Activated CD4-positive, alpha-beta T cell treated with anti-CD3 and anti-CD28 coated beads, Interleukin-2, amount 10 ng/mL, durations not matched to agents 24 days and 14 days (primary cell): ENCODE measurements at regions not wholly inside any gene's neighbourhood (a gene's known extent, or its start where the extent isn't known, plus 50 kb on each side); places are given as distances from the start of the nearest gene placed in this dataset.
"Not testable (repeated sequence)": the region's sequence is repeated elsewhere in the genome, so short reads cannot be mapped to it uniquely, and the experiment has no call there.

Source experiments
- DNase-seq: peaks from one replicate; pipeline ENCODE4 v3.0.0; 2022
- H3K27ac Mint-ChIP-seq: one replicate; pipeline ENCODE4 v1.8.0; 2022; ENCODE audit warnings: mild to moderate bottlenecking, mixed read lengths
- H3K27me3 Mint-ChIP-seq: one replicate; pipeline ENCODE4 v1.8.0; 2022; ENCODE audit warnings: mixed read lengths
- H3K36me3 Mint-ChIP-seq: one replicate; pipeline ENCODE4 v1.8.0; 2022; ENCODE audit warnings: low read depth, mild to moderate bottlenecking, mixed read lengths
- H3K4me1 Mint-ChIP-seq: one replicate; pipeline ENCODE4 v1.8.0; 2021; ENCODE audit warnings: mixed read lengths
- H3K4me3 Mint-ChIP-seq: one replicate; pipeline ENCODE4 v1.8.0; 2022; ENCODE audit warnings: mild to moderate bottlenecking, moderate library complexity, mixed read lengths
- H3K9me3 Mint-ChIP-seq: one replicate; pipeline ENCODE4 v1.8.0; 2021; ENCODE audit warnings: mixed read lengths
- intact Hi-C: fragments of 100-400 bp; cut with micrococcal nuclease; formaldehyde crosslinking; loops from one replicate; pipeline ENCODE4 v1.15.1; 2023

DNA sequence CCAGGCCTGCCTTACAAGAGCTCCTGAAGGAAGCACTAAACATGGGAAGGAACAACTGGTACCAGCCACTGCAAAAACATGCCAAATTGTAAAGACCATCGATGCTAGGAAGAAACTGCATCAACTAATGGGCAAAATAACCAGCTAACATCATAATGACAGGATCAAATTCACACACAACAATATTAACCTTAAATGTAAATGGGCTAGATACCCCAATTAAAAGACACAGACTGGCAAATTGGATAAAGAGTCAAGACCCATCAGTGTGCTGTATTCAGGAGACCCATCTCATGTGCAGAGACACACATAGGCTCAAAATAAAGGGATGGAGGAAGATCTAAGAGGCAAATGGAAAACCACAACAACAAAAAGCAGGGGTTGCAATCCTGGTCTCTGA is 75.8 kb downstream of the ELAPOR2 start:
- H3K27me3 Mint-ChIP-seq, H3K36me3 Mint-ChIP-seq, intact Hi-C loops, H3K4me3 Mint-ChIP-seq, DNase-seq, H3K27ac Mint-ChIP-seq: not testable (repeated sequence)
- H3K9me3 Mint-ChIP-seq = peaks cover 11% of the 10 kb centered on the region
- H3K4me1 Mint-ChIP-seq = peaks cover 12% of the 10 kb centered on the region

- H3K4me3 Mint-ChIP-seq, H3K36me3 Mint-ChIP-seq, DNase-seq, intact Hi-C loops, H3K27me3 Mint-ChIP-seq, H3K27ac Mint-ChIP-seq: not testable (repeated sequence)
- peaks cover 12% of the 10 kb centered on the region for H3K4me1 Mint-ChIP-seq
- peaks cover 11% of the 10 kb centered on the region for H3K9me3 Mint-ChIP-seq
Observed at GRCh38 chr7:86981937-86982336, 77.5 kb downstream of the ELAPOR2 start.

- intact Hi-C loops = no loop called here
- Mint-ChIP-seq H3K4me3 (no peak overlapping the region), H3K36me3 (no peaks in the 10 kb centered on the region), H3K4me1 (peaks cover 12% of the 10 kb centered on the region), H3K9me3 (peaks cover 11% of the 10 kb centered on the region), H3K27me3 (peaks cover 2% of the 10 kb centered on the region), H3K27ac (no peak overlapping the region)
- DNase-seq = no peak
Observed at GRCh38 chr7:86981127-86981526, 78.3 kb downstream of the ELAPOR2 start.

- H3K9me3 Mint-ChIP-seq = peaks cover 11% of the 10 kb centered on the region
- peaks cover 12% of the 10 kb centered on the region for H3K4me1 Mint-ChIP-seq
- H3K4me3 Mint-ChIP-seq = no peak overlapping the region
- peaks cover 2% of the 10 kb centered on the region for H3K27me3 Mint-ChIP-seq
- no peak for DNase-seq
- no peaks in the 10 kb centered on the region for H3K36me3 Mint-ChIP-seq
- H3K27ac Mint-ChIP-seq = no peak overlapping the region
- intact Hi-C loops = no loop called here
Observed at GRCh38 chr7:86980223-86980622, 79.2 kb downstream of the ELAPOR2 start.

DNA sequence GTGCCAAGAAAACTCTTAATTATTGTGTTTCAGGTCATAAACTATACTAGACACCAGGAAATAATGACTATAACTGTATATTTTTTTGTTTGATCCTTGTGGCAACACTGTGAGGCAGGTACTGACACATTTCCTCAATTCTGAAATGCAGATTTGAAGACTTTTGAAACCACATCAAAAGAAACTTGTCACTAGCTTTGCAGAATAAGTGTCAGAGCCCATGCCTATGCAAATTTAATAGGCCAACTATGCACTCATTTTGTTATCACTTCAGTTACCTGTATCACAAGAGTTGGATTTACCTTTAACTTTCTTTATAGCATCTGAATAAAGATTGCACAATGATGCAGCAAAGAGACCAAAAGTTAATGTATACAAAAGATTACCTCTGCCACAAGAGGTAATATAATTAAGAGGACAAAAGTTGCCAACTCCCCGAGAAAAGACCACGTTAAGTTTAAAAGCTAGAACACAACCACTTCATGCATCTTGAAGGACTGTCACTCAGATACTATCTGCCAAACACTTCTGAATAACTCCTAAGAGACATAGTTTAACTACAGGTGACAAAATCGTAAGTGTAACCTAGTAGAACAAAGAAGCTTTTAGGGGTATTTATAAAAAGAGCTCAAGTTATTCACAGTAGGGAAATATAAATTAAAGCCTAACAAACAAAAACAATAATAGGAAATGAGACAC is 80.5 kb downstream of the ELAPOR2 start:
- intact Hi-C loops = loop anchor here (5.0 kb wide), 1 partner anchor 238 kb away; the partner anchor contains the start of gene TMEM243
- Mint-ChIP-seq H3K4me3 (no peak overlapping the region), H3K36me3 (no peaks in the 10 kb centered on the region), H3K4me1 (peaks cover 12% of the 10 kb centered on the region), H3K9me3 (peaks cover 5% of the 10 kb centered on the region), H3K27me3 (peaks cover 2% of the 10 kb centered on the region), H3K27ac (peak overlapping the region; percentile 17)
- peak; percentile 61 for DNase-seq

GRCh38 chr7:86976958-86977357 is 82.5 kb downstream of the ELAPOR2 start:
- no peaks in the 10 kb centered on the region for H3K9me3 Mint-ChIP-seq
- no peak overlapping the region for H3K4me3 Mint-ChIP-seq
- intact Hi-C loops = loop anchor here (5.0 kb wide), 1 partner anchor 240 kb away; the partner anchor contains the start of gene TMEM243
- no peaks in the 10 kb centered on the region for H3K36me3 Mint-ChIP-seq
- DNase-seq = no peak
- H3K27me3 Mint-ChIP-seq = peaks cover 2% of the 10 kb centered on the region
- H3K27ac Mint-ChIP-seq = no peak overlapping the region
- H3K4me1 Mint-ChIP-seq = peaks cover 12% of the 10 kb centered on the region

DNA sequence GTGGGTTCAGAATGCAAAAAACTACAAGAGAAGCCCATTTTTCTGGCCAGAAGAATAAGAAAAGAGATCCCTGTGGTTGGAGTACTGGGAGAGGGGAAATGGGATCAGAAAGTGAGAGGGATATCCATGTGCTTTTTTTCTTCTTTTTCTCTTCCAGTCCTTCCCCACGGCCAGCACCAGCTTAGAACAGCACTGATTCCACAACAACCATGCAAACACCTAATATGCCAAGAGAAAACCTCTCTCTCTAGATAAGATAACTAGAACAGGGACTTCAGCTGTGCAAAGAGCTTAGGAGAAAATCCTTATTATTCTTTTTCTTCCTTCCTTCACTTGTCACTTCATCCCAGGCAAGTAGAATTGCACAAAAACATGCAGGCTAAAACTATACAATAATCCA is 83.5 kb downstream of the ELAPOR2 start:
- H3K4me1 Mint-ChIP-seq = peaks cover 12% of the 10 kb centered on the region
- no peak overlapping the region for H3K4me3 Mint-ChIP-seq
- no peaks in the 10 kb centered on the region for H3K36me3 Mint-ChIP-seq
- no peak overlapping the region for H3K27ac Mint-ChIP-seq
- no peaks in the 10 kb centered on the region for H3K9me3 Mint-ChIP-seq
- H3K27me3 Mint-ChIP-seq = peaks cover 2% of the 10 kb centered on the region
- DNase-seq = no peak
- intact Hi-C loops = loop anchor here (5.0 kb wide), 1 partner anchor 241 kb away; the partner anchor contains the start of gene TMEM243

GRCh38 chr7:86975449-86975848 is 84.0 kb downstream of the ELAPOR2 start:
- H3K4me1 Mint-ChIP-seq = peaks cover 12% of the 10 kb centered on the region
- intact Hi-C loops = loop anchor here (5.0 kb wide), 1 partner anchor 242 kb away; the partner anchor contains the start of gene TMEM243
- no peaks in the 10 kb centered on the region for H3K9me3 Mint-ChIP-seq
- H3K4me3 Mint-ChIP-seq = no peak overlapping the region
- no peak for DNase-seq
- H3K36me3 Mint-ChIP-seq = no peaks in the 10 kb centered on the region
- peaks cover 2% of the 10 kb centered on the region for H3K27me3 Mint-ChIP-seq
- no peak overlapping the region for H3K27ac Mint-ChIP-seq

DNA sequence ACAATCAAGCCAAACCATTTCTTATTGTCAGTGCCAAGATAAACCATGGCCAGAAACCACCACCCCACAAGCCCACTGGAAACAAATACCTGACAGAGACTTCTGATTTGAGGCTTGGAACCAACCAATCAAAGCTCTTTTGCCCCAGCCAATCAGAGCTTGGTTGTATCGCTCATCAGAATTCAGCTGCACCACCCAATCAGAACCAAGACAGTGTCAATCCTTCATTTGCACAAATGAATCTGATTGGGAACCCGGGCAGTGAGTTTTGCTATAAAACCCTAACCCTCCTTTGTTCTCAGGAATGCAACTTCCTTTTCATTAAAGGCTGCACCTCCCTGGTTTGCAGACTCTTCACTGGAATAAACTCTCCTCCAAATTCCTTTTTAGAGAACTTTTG is 87.4 kb downstream of the ELAPOR2 start:
- Mint-ChIP-seq H3K27me3 (peaks cover 2% of the 10 kb centered on the region), H3K4me1 (no peaks in the 10 kb centered on the region), H3K36me3 (no peaks in the 10 kb centered on the region), H3K4me3 (no peak overlapping the region), H3K9me3 (no peaks in the 10 kb centered on the region), H3K27ac (no peak overlapping the region)
- DNase-seq = no peak
- intact Hi-C loops = no loop called here

DNA sequence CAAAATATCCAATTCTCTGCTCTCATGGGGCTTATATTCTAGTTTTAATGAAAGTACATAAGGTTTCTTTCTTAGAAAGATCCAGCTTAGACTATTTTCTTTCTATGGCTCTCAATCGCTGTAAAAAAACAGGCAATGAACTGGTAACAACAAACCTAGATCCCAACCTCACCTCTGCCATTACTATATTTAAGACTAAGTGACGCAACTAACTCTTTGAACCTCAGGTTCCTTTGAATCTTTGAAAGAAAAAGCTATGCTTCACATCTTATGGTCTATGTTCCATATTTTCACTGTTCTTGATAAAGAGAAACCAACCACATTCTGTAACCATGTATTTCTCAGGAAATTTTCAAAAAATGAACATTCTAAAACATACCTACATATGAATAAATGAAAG is 88.5 kb downstream of the ELAPOR2 start:
- no peak overlapping the region for H3K4me3 Mint-ChIP-seq
- no peak for DNase-seq
- no peaks in the 10 kb centered on the region for H3K4me1 Mint-ChIP-seq
- no peak overlapping the region for H3K27ac Mint-ChIP-seq
- H3K9me3 Mint-ChIP-seq = no peaks in the 10 kb centered on the region
- no peaks in the 10 kb centered on the region for H3K27me3 Mint-ChIP-seq
- intact Hi-C loops = no loop called here
- no peaks in the 10 kb centered on the region for H3K36me3 Mint-ChIP-seq

- no peaks in the 10 kb centered on the region for H3K9me3 Mint-ChIP-seq
- H3K27me3 Mint-ChIP-seq = no peaks in the 10 kb centered on the region
- no peaks in the 10 kb centered on the region for H3K4me1 Mint-ChIP-seq
- no peak overlapping the region for H3K27ac Mint-ChIP-seq
- no peak for DNase-seq
- intact Hi-C loops = no loop called here
- no peak overlapping the region for H3K4me3 Mint-ChIP-seq
- H3K36me3 Mint-ChIP-seq = no peaks in the 10 kb centered on the region
Observed at GRCh38 chr7:86970547-86970946, 88.9 kb downstream of the ELAPOR2 start.

- Mint-ChIP-seq H3K27ac (no peak overlapping the region), H3K4me1 (no peaks in the 10 kb centered on the region), H3K27me3 (peaks cover 1% of the 10 kb centered on the region), H3K4me3 (no peak overlapping the region), H3K36me3 (no peaks in the 10 kb centered on the region), H3K9me3 (no peaks in the 10 kb centered on the region)
- intact Hi-C loops = no loop called here
- no peak for DNase-seq
Observed at GRCh38 chr7:86969865-86970264, 89.6 kb downstream of the ELAPOR2 start.

- Mint-ChIP-seq H3K9me3 (no peaks in the 10 kb centered on the region), H3K27ac (no peak overlapping the region), H3K27me3 (peaks cover 1% of the 10 kb centered on the region), H3K4me3 (no peak overlapping the region), H3K36me3 (no peaks in the 10 kb centered on the region), H3K4me1 (no peaks in the 10 kb centered on the region)
- intact Hi-C loops = no loop called here
- no peak for DNase-seq
Observed at GRCh38 chr7:86968618-86969017, 90.8 kb downstream of the ELAPOR2 start.

DNA sequence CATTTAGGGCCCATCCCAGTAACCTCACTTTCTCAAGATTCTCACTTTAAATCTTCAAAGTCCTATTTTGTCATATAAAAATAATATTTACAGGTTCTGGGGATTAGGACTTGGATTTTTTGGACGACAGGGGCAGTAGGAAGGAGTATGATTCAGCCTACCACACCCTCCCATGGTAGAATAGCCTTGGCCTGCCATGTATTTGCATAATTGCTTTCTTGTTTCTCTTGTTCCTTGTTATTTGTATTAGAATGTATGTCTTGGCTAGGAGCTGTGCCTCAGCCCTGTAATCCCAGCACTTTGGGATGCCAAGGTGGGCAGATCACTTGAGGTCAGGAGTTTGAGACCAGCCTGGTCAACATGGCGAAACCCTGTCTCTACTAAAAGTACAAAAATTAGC is 92.5 kb downstream of the ELAPOR2 start:
- Mint-ChIP-seq H3K4me1 (no peaks in the 10 kb centered on the region), H3K4me3 (no peak overlapping the region), H3K9me3 (no peaks in the 10 kb centered on the region), H3K27ac (no peak overlapping the region), H3K36me3 (no peaks in the 10 kb centered on the region), H3K27me3 (peaks cover 1% of the 10 kb centered on the region)
- no peak for DNase-seq
- intact Hi-C loops = no loop called here

- no peak overlapping the region for H3K4me3 Mint-ChIP-seq
- H3K9me3 Mint-ChIP-seq = no peaks in the 10 kb centered on the region
Observed at GRCh38 chr7:86965727-86966120, 93.7 kb downstream of the ELAPOR2 start.

More at GRCh38 chr7:86965727-86966120, 93.7 kb downstream of the ELAPOR2 start:
- no peak for DNase-seq
- Mint-ChIP-seq H3K36me3 (no peaks in the 10 kb centered on the region), H3K4me1 (no peaks in the 10 kb centered on the region), H3K27me3 (peaks cover 1% of the 10 kb centered on the region), H3K27ac (no peak overlapping the region)
- intact Hi-C loops = no loop called here
